Activated effector memory CD4-positive, alpha-beta T cell treated with anti-CD3 and anti-CD28 coated beads, Interleukin-2, amount 50 U/mL, for 16 hours (primary cell): ENCODE measurements at regions not wholly inside any gene's neighbourhood (a gene's known extent, or its start where the extent isn't known, plus 50 kb on each side); places are given as distances from the start of the nearest gene placed in this dataset.
"Not testable (repeated sequence)": the region's sequence is repeated elsewhere in the genome, so short reads cannot be mapped to it uniquely, and the experiment has no call there.

ENCODE experiments used
- DNase-seq: peaks from one replicate; pipeline ENCODE4 v3.0.0-alpha.2; 2020

DNA sequence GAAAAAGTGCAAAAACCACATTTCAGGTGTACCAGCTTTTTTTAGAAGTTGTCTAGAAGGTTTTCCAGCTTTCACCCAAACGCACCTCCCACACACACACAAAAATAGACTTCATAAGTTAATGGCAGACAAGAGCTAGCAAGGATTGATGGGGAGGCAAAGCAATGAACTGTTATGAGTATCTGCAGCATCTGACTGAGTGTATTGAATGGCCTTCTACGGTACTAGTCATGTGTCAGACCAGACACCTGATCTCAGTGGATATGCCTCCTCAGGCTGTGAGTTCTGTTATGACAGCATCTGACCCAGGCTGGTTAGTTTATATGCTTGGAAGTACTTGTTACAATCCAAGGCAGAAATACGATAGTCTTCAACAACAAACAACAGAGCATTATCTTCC lies 406.1 kb upstream of the AUTS2 start:
- DNase-seq, result no peak

DNA sequence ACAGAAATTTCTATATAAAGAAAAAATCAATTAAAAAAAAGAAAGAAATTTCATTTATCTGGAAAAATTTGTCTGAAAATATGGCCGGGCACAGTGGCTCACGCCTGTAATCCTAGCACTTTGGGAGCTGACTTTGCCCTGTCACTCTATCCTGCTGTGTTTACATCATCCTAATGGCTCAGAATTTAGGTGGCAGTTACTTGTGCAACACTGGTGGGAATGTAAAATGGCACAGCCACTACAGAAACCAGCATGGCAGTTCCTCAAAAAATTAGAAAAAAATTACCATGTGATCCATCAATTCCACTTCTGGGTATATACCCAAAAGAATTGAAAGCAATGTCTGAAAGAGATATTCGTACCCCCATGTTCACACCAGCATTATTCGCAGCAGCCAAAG lies 405.2 kb upstream of the AUTS2 start:
- DNase-seq, result no peak

DNA sequence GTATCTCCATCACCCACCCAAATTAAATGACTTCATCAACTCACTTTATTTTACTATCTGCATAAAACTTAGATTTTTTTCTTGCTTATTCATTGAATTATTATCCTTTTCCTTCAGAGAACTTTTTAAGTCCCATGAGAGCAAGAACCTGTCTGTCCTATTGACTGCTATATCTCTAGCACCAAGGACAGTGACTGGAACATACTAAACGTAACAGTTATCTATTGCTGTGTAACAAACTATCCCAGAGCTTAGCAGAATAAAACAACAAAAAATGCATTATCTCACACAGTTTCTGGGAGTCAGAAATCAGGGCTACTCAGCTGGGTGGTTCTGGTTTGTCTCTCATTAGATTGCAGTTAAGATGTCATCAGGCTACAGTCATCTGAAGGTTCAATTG lies 401.7 kb upstream of the AUTS2 start:
- no peak for DNase-seq

DNA sequence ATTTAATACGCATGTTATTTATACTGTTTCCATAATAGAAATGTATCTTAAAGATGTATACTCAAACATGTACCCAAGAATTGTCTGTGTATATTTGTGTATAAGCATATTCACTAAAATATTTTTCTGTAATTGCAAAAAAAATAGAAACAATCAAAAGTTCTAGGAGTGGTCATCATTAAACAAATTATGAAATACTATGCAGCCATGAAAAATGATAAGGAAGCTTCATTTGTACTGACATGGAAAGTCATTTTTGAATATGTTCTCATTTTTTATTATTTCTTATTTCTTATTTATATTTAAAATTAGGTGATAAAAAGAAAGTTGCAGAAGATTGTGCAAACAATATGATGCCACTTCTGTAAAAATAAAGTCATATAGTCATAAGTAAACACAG lies 400.0 kb upstream of the AUTS2 start:
- DNase-seq, result no peak

DNA sequence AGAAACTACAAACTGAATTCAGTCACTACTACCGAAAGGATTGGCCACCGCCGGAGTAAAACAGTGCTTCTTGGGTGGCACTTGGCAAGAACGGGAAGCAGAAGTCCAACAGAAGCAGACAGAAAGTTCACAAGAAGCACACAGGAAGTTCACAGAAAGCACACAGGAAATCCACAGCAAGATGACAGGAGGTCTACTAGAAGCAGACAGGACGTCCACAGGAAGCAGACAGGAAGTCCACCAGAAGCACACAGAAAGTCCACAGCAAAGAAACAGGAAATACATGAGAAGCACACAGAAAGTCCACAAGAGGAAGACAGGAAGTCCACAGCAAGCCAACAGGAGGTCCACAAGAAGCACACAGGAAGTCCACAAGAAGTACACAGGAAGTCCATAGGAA lies 399.2 kb upstream of the AUTS2 start:
- no peak for DNase-seq

DNA sequence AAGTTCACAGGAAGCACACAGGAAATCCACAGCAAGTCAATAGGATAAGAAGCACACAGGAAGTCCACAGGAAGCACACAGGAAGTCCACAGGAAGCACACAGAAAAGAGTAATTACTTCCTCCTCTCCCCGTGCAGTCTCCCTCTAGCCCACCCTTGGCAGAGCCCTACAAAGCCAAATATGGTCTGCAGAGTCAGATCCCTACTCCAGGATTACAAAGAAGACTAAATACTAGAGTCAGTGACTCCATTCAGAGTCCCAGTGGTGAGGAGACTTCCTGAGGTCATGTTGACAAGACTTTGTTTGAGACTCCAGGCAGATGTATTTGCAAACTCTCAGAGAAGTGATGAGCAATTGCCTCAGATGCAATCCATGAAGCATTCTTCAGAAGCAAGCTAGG lies 398.6 kb upstream of the AUTS2 start:
- DNase-seq, result no peak

DNA sequence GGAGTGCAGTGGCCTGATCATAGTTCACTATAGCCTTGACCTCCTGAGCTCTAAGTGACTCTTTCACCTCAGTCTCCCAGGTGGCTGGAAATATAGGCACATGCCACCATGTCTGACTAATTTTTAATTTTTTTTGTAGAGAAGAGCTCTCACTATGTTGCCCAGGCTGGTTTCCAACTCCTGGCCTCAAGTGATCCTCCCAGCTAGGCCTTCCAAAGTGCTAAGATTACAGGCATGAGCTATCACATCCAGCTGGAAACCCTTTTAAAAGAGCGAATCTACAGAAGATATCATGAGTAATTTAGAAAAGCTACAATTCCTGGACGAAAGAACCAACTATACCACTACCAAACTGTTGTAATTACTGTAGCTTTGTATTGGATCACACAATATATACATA lies 394.4 kb upstream of the AUTS2 start:
- DNase-seq, result no peak

DNA sequence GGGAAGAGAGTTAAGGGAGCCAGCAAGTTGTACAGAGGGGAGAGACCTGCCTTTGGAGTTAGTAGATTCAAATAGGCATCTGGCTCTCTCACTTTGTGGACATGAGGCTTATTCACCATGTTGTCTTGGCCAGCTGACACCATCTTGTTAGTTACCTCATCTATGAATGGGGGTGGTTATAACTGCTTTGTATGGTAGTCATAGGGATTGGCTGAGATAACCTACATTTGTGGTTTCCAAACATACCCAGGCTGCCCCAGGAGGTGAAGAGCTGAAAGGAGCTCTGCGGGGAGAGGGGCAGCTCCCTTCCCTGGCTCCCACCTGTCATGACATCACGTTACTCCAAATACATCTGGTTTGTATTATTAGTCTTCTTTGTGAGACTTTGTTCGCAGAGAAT lies 393.3 kb upstream of the AUTS2 start:
- DNase-seq, result no peak

DNA sequence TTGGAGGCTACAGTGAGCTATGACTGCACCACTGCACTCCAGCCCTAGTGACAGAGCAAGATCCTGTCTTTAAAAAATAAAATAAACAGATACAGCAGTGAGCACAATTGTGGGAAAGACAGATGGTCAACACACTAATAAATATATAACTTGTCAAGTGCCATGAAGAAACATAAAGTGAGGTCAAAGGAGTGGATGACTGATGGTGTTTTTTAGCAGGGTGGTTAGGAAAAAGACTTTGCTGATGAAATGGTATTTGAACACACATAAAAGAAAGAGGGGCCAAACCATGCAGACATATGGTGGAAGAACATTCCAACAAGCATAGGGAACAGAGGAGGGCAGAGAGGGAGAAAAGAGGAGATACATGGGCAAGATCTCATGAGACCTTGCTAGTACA lies 392.7 kb upstream of the AUTS2 start:
- DNase-seq, result no peak

DNA sequence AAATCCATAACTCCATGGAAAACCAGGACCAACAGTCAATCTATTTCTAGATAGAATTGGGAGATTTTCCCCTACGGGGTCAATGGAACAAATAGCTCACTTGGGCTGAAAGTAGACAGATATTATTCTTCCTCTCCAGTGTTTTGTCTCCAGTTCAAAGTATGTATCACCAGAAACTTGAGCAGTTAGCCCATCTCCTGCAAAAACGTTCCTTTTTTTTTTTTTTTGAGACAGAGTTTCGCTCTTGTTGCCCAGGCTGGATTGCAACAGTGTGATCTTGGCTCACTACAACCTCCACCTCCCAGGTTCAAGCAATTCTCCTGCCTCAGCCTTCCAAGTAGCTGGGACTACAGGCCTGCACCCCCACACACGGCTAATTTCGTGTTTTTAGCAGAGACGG lies 390.0 kb upstream of the AUTS2 start:
- DNase-seq, result no peak

DNA sequence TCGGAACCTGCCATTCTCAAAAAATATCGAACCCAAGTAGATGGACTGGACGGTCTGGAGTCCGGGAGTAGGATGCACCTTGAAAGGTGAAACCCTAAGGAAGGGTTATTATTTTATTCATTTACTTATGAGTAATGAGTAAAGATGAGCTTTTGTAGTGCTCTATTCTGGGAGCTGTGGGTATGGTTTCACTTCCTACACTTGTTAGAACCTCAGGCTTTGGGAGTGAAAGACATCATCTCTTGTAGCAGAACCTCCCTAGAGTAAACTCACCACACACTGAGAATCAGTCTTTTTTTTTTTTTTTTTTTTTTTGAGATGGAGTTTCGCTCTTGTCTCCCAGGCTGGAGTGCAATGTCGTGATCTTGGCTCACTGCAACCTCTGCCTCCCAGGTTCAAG lies 389.4 kb upstream of the AUTS2 start:
- no peak for DNase-seq

DNA sequence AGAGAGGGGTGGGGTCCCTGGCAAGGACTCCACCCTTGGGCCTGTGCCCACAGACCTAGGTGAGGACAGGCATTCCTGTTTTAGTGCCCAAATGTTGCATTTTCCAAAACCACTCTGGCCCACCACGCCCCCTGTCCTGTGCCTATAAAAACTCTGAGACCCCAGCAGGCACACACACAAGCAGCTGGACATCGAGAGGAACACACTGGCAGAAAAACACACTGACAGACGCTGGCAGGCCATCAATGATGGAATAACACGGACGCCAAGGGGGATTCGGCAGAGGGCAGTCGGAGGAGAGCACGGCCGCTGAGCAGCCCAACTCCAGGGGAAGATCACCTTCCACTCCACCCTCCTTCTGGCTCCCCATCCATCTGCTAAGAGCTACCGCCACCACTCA lies 386.9 kb upstream of the AUTS2 start:
- no peak for DNase-seq

DNA sequence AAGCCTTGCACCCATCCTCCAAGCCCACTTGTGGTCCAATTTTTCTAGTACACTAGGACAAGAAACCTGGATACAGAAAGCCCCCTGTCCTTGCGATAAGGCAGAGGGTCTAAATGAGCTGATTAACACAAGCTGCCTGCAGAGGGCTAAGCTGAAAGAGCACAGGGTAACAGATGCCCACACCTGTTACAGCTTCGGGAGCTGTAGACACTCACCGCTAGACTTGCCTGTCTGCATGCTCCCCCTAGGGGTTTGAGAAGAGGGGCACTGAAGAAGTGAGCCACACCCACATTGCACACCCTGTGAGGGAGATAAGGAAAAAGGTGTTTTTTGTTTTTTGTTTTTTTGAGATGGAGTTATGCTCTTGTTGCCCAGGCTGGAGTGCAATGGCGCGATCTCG lies 386.5 kb upstream of the AUTS2 start:
- DNase-seq, result no peak

DNA sequence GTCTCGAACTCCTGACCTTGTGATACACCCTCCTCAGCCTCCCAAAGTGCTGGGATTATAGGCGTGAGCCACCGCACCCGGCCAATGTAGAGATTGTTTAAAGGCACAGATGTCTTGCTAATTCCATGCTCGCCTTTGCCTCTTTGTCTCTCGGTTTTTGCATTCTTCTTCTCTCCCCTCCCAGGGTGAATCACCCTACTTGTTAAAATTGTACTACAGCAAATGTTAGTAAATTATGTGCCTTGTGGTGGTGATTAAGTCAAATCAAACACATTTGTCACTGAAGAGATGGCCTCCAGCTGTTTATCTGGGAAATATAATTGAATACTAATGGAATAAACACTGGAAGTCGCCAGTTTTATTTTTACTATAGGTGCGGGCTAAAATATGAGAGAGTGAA lies 384.4 kb upstream of the AUTS2 start:
- DNase-seq, result no peak

DNA sequence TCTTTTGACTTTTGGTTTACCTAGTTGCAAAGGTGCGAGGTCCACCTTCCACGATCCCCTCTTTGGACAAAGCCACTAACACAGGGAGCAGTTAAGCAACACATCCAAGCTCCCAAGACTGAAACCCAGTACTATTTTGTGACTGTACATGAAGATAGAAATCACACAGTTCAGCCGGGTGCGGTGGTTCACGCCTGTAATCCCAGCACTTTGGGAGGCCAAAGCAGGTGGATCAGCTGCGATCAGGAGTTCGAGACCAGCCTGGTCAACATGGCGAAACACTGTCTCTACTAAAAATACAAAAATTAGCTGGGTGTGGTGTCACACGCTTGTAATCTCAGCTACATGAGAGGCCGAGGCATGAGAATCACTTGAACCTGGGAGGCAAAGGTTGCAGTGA lies 382.8 kb upstream of the AUTS2 start:
- DNase-seq, result not testable (repeated sequence)

DNA sequence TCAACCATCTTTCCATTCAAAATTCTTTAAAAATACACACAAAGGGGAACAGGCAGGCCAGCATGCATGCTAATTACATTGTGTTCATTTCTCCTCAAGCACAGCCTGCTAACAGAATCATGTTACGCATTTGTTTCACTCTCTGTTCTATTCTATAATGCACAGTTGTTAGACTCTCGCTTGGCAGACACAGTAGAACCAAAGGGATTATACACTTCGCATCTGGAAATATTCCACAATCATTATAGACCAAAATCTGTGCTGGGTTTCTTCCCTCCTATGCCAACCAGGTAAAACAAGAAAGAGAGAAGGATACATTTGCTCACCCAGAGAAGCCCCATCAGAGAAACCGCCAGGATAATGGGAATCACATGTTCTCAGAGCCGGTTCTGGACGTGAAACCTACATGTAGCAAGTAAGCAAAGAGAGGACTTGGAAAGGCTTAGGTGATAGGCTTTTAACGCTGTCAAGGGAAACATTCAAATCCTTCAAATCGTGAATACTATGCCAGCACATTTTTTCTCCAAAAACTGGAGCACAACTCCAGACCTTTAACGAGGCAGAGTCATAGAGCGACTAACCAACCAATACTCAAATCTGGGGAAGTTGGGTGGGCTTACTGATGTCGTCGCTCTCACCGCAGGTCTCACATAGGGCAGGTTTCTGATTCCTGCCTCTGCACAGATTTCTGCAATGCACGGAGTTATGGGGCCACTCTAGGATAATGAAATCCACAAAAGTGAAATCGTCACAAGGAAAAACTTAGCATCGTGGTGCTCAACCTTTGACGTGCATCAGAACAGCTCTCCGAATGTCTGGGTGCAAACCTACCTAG lies 380.5 kb upstream of the AUTS2 start:
- no peak for DNase-seq

DNA sequence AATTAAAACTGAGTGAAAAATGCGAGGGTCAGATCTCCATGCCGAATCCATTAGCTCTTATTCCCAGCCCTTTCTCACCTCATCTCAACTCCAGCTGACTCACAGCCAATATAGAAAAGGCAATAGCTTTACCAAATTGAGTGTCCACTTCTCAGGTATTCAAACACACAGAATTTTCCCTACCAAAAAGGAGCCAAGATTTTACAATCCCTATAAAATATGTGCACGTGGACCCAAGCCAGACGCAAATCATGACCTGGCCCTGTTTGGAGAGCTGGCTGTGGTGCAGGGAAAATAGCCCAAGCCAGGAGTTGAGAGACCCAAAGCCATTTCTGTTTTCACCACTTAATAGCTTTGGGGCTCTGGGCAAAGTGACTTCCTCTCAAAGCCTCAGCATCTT lies 379.7 kb upstream of the AUTS2 start:
- no peak for DNase-seq

DNA sequence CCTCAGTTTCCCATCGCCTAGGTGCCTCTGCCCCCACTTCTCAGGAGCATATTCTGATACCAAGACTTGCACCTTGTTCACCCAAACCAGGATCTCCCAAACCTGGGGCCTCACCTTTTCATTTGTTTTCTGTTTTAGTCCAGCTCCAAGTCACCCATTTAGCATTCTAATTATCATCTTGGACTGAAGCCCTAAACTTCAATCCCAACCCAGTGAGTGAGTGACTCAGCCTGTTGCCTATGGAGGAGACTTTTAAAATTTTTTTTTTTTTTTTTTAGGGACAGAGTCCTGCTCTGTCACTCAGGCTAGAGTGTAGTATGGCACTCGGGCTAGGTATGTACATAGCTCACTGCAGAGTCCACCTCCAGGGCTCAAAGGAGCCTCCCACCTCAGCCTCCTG lies 378.9 kb upstream of the AUTS2 start:
- DNase-seq, result no peak

DNA sequence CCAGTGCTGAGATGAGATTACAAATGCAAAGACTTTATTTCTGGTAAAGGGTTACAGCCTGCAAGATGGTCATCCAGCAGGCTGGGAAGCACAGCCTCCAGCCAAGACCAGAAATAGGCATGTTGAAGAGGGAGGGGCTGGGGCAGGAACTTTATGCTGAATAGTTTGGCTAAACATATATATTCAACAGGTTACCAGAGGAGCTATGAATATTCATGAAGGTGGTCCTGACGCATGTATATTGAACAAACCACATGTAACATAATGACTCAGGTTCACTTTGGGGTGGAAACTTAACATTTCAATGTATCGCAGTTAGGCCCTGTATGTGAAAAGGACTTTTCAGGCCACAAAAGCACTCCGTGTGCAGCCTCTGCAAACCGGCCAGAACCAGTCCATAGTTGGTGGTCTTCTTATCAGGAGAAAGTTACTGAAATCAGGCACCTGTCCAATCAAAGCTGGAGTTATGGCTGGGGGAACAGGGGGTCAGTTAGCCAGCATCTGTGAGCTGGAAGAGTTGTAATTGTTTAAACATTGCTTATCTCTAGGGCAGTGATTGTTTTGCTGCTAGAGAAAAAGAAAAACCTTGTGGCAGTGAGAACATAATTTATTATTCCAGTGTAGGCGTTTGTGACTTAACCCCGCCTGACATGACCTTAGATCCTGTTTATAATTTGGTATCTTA lies 372.9 kb upstream of the AUTS2 start:
- no peak for DNase-seq

DNA sequence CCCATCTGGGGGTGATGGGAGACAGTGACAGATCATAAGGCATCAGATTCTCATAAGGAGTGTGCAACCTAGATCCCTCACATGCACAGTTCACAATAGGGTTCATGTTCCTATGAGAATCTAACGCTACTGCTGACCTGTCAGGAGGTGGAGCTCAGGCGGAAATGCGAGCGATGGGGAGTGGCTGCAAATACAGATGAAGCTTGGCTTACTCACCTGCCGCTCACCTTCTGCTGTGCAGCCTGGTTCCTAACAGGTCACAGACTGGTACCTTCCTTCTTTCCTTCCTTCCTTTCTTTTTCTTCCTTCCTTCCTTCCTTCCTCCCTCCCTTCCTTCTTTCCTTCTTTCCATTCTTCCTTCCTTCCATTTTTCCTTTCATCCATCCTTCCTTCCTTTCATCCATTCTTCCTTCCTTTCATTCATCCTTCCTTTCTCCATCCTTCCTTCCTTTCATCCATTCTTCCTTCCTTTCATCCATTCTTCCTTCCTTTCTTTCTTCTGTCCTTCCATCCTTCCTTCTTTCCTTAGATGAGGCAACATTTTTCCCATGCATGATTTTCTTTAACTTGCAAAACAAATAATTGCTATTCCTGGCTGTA lies 370.0 kb upstream of the AUTS2 start:
- no peak for DNase-seq

DNA sequence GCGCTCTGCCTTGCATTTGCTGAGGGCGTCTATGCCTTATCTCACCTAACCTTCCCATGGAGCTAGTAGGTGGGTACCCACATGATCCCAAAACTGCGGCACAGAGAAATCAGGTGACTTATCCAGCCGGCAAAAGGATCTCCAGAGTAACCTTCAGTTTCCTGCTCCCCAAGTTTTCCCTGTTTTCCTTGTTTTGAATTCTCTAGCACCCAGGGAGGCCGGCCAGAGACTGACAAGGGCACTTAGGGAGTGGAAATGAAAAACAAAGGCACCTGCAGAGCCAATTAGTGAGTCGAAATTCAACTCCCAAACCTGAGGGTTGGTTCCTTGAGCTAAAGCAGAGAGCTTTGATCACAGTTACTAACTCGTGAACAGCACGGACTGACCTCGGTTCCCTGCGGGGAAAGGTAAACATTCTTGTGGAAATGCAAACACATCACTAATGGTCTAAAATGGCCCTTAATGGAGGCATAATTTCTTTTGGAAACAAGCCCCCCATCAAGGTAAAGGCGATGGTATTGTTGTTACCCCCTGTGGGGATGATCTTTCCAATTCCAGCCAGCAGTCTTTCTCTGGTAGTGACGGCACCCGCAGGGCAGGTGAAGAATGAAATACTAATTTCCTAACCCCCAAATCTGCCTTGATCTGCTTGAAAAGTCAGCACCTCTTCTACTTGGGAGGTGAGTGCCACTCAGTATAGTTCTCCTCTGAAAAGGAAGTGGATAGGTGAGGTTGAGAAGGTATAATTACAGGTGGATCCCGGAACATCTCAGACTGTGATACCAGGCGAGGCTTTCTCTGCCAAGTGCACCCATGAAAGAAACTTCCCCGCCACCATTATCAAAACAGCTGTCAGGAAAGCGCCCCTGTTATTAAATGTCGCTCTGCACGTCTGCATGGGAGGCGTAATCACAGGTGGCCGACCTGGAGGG lies 365.6 kb upstream of the AUTS2 start:
- DNase-seq, result no peak

DNA sequence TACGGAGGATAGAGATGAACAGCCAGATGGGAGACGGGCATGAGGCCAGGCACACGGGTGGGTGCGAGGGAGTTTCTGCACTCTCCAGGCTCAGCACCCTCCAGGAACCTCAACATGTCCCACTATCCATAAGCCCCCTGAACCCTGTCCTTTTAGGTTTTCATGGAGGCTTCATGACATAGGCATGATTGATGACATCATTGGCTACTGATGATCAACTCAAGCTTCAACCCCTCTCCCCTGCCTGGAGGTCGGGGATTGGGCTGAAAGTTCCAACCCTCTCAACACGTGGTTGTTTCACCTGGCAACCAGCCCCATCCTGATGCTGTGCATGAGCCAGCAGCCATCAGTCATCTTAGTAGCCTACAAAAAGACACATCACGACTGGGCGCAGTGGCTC lies 360.7 kb upstream of the AUTS2 start:
- no peak for DNase-seq

DNA sequence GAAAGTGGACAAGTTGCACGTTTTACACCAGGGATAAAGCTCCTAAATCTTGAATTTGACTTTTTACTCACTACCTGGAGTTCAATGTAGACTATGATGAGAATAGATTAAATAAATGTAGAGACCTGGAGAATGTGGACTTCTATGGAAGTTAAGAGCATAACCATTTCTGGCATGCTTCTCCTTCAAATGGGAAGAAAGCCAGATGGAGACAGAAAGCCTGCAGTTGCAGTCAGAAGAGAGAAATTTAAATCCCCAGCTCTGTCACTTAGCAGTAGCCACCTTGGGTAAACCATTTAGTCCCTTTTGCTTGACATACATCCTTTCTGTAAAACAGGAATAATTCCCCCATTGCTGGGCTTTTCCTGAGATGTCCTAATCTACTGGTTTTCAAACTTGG lies 355.3 kb upstream of the AUTS2 start:
- no peak for DNase-seq
